ENCODE measurements at regions not wholly inside any gene's neighbourhood (a gene's known extent, or its start where the extent isn't known, plus 50 kb on each side); places are given as distances from the start of the nearest gene placed in this dataset.

GRCh38 chr18:73563345-73563744 lies 584.3 kb downstream of the FBXO15 start:
- H3K27ac ChIP-seq: no peak overlapping the region

GRCh38 chr18:73556904-73557303 lies 590.7 kb downstream of the FBXO15 start:
- no peak for TF ChIP-seq CTCF (conservative IDR thresholded peaks at IDR 0.05)
- no peak overlapping the region for H3K27ac ChIP-seq

More at GRCh38 chr18:73563345-73563744, 584.3 kb downstream of the FBXO15 start:
- TF ChIP-seq CTCF (conservative IDR thresholded peaks at IDR 0.05): no peak

- no peak for TF ChIP-seq CTCF (conservative IDR thresholded peaks at IDR 0.05)
- no peak overlapping the region for H3K27ac ChIP-seq
Observed at GRCh38 chr18:73552171-73552570, 595.5 kb downstream of the FBXO15 start.

- no peak overlapping the region for H3K27ac ChIP-seq
- TF ChIP-seq CTCF (conservative IDR thresholded peaks at IDR 0.05): no peak
Observed at GRCh38 chr18:73551211-73551610, 596.4 kb downstream of the FBXO15 start.

DNA sequence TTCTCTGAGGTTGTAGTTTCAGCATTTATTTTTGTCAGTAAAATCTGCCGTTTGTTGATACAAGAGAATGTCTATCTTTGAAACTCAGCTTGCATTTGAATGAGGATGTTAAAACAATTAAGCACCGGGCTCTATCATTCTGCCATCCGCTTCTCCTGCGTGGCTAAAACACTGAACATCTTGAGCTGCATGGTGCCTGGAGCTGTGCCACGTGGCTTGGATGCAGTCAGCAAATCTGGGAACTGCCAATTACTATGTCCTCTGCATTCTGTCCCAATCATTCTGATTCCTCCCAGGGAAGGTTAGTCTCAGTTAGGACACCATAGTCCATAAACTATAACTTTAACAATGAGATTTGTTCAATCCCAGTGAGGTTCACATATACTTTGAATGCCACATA lies 598.4 kb downstream of the FBXO15 start:
- H3K27ac ChIP-seq: no peak overlapping the region
- no peak for TF ChIP-seq CTCF (conservative IDR thresholded peaks at IDR 0.05)

DNA sequence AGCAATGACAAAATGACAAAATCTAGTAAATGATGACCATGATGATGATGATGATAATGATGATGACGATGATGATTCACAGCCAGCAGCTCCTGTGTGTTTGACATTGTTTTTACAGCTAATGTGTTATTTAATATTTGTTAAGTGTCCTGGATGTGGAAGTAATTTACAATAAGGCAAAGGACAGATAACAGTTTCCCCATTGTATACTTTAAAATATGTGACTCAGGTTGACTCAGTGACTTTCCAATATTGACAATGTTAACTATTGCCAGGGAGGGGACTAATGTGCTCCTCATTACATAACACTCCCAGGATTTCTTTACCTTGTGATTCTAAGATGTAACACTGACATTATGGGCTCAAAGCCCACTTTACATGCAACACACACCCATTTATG lies 602.2 kb downstream of the FBXO15 start:
- TF ChIP-seq CTCF (conservative IDR thresholded peaks at IDR 0.05): no peak
- no peak overlapping the region for H3K27ac ChIP-seq

DNA sequence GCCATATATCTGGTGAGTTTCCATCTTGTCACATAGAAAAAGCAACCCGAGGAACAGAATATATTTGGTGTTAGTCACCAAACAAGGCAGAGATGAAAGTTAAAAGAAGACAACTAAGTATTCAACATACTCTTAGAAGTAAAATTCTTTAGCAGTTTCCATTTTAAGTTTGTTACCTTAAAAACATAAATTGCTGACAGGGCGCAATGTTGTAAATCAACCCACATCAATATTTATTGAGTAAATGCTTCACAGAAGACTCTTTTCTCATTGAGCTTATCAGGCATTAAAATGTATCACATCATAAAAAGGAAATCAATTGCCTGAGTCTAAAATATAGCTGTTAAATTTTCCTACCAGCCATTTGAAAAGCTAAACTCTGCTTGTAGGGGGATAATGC lies 603.0 kb downstream of the FBXO15 start:
- no peak for TF ChIP-seq CTCF (conservative IDR thresholded peaks at IDR 0.05)

GRCh38 chr18:73544032-73544431 lies 603.6 kb downstream of the FBXO15 start:
- no peak for TF ChIP-seq CTCF (conservative IDR thresholded peaks at IDR 0.05)
- H3K27ac ChIP-seq: no peak overlapping the region

More for the DNA sequence above, 603.0 kb downstream of the FBXO15 start:
- no peak overlapping the region for H3K27ac ChIP-seq
